Ishikawa (cell line): ENCODE measurements at regions not wholly inside any gene's neighbourhood (a gene's known extent, or its start where the extent isn't known, plus 50 kb on each side); places are given as distances from the start of the nearest gene placed in this dataset.

ENCODE experiments used
- CEBPB ChIP-seq: IDR thresholded peaks from 2 replicates; pipeline ENCODE4 v1.6.1; 2012
- CREB1 ChIP-seq: IDR thresholded peaks from 2 replicates; pipeline ENCODE4 v1.6.1; 2012; ENCODE audit warnings: low read depth
- EGR1 ChIP-seq: IDR thresholded peaks from 2 replicates; pipeline ENCODE4 v1.6.1; 2012
- EP300 ChIP-seq: IDR thresholded peaks from 2 replicates; pipeline ENCODE4 v1.6.1; 2012; ENCODE audit warnings: borderline replicate concordance
- FOXM1 ChIP-seq: IDR thresholded peaks from 2 replicates; pipeline ENCODE4 v1.6.1; 2012; ENCODE audit warnings: low read depth, borderline replicate concordance
- NFIC ChIP-seq: IDR thresholded peaks from 2 replicates; pipeline ENCODE4 v1.6.1; 2012
- RAD21 ChIP-seq: IDR thresholded peaks from 2 replicates; pipeline ENCODE4 v1.6.1; 2012; ENCODE audit warnings: low read depth
- TAF1 ChIP-seq: IDR thresholded peaks from 2 replicates; pipeline ENCODE4 v1.6.1; 2012; ENCODE audit warnings: low read depth, mild to moderate bottlenecking
- TCF12 ChIP-seq: IDR thresholded peaks from 2 replicates; pipeline ENCODE4 v1.6.1; 2012; ENCODE audit warnings: low read depth
- TEAD4 ChIP-seq: IDR thresholded peaks from 2 replicates; pipeline ENCODE4 v1.6.1; 2012
- YY1 ChIP-seq: IDR thresholded peaks from 2 replicates; pipeline ENCODE4 v1.6.1; 2012; ENCODE audit warnings: low read depth
- ZBTB7A ChIP-seq: IDR thresholded peaks from 2 replicates; pipeline ENCODE4 v1.6.1; 2012; ENCODE audit warnings: low read depth
- TF ChIP-seq, protein P1 (sequence below): IDR thresholded peaks from 2 replicates; pipeline ENCODE4 v1.6.1; 2012
- TF ChIP-seq, protein P2 (sequence below): IDR thresholded peaks from 2 replicates; pipeline ENCODE4 v1.6.1; 2012
- TF ChIP-seq, protein P3 (sequence below): IDR thresholded peaks from 2 replicates; pipeline ENCODE4 v1.6.1; 2012; ENCODE audit warnings: low read depth, mild to moderate bottlenecking

DNA sequence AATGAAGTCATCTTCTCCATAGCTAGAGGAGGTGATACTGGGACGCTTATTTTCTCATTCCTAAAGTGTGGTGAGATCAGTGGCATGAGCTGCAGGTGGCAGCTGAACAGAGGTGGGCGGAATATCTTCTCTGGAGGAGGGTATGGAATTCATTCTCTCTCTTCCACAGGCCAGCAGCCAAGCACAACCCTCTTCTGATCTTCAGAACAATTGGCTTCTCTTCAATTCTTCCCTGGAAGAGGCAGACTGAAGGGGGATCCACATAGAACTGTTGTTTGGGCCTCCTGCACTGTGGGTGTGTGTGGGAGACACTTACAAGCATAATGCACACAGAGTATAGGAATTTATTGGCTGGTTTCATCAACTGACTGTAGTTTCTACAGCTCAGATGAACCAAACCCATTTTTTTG lies 180.4 kb upstream of the RASGEF1B start:
- peak; percentile 92 for TF ChIP-seq FOXM1
- TF ChIP-seq CREB1, result no peak
- TF ChIP-seq, protein P1, sequence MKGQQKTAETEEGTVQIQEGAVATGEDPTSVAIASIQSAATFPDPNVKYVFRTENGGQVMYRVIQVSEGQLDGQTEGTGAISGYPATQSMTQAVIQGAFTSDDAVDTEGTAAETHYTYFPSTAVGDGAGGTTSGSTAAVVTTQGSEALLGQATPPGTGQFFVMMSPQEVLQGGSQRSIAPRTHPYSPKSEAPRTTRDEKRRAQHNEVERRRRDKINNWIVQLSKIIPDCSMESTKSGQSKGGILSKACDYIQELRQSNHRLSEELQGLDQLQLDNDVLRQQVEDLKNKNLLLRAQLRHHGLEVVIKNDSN, result peak; percentile 4; the same call in 1 of the 2 replicates
- peak; percentile 98 for TF ChIP-seq TCF12
- no peak for TF ChIP-seq CEBPB
- TF ChIP-seq EGR1, result peak; percentile 88
- TF ChIP-seq, protein P2, sequence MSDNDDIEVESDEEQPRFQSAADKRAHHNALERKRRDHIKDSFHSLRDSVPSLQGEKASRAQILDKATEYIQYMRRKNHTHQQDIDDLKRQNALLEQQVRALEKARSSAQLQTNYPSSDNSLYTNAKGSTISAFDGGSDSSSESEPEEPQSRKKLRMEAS, result peak; percentile 47; the same call in 1 of the 2 replicates
- peak; percentile 88 for TF ChIP-seq TEAD4
- no peak for TF ChIP-seq TAF1
- TF ChIP-seq EP300, result peak; percentile 95
- TF ChIP-seq NFIC, result peak; percentile 93
- TF ChIP-seq YY1, result no peak; the same call in 1 of the 2 replicates
- TF ChIP-seq, protein P3, sequence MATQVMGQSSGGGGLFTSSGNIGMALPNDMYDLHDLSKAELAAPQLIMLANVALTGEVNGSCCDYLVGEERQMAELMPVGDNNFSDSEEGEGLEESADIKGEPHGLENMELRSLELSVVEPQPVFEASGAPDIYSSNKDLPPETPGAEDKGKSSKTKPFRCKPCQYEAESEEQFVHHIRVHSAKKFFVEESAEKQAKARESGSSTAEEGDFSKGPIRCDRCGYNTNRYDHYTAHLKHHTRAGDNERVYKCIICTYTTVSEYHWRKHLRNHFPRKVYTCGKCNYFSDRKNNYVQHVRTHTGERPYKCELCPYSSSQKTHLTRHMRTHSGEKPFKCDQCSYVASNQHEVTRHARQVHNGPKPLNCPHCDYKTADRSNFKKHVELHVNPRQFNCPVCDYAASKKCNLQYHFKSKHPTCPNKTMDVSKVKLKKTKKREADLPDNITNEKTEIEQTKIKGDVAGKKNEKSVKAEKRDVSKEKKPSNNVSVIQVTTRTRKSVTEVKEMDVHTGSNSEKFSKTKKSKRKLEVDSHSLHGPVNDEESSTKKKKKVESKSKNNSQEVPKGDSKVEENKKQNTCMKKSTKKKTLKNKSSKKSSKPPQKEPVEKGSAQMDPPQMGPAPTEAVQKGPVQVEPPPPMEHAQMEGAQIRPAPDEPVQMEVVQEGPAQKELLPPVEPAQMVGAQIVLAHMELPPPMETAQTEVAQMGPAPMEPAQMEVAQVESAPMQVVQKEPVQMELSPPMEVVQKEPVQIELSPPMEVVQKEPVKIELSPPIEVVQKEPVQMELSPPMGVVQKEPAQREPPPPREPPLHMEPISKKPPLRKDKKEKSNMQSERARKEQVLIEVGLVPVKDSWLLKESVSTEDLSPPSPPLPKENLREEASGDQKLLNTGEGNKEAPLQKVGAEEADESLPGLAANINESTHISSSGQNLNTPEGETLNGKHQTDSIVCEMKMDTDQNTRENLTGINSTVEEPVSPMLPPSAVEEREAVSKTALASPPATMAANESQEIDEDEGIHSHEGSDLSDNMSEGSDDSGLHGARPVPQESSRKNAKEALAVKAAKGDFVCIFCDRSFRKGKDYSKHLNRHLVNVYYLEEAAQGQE, result no peak
- peak; percentile 31 for TF ChIP-seq RAD21
- TF ChIP-seq ZBTB7A, result no peak

DNA sequence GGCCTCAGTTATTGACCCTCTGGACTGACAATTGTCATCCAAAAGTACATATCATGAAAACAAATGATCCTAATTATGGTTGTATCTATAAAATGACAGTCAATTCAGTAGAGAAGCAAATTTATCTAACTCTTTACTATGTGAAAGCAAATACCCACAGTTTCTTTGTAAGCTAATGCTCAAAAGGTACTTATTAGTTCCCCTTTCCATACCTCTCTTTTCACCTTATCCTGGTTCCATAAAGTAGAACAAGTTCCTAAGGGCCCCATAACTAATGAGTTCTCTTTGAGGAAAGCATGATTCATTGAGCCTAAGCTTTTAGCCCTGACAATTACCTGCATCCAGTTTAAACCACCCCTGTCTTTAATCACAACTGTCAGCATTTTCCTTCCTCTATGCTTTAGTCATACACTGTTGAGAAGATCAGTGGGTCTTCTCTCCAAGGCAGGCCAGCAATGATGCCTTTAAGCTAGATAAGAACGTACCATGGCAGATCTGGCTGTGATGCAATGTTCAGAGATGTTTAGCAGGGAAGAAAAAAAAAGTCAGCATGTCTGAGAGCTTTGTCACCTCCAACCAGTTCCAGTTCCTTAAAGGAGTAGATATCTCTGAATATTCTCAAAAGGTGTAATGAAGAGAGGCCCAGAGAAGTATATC lies 179.7 kb upstream of the RASGEF1B start:
- TF ChIP-seq, protein P2, result 0 out of 2 replicates have a peak, but pooled peaks have one; percentile 22
- TF ChIP-seq CEBPB (peak; percentile 75), CREB1 (no peak), RAD21 (no peak)
- TF ChIP-seq, protein P1, result no peak

DNA sequence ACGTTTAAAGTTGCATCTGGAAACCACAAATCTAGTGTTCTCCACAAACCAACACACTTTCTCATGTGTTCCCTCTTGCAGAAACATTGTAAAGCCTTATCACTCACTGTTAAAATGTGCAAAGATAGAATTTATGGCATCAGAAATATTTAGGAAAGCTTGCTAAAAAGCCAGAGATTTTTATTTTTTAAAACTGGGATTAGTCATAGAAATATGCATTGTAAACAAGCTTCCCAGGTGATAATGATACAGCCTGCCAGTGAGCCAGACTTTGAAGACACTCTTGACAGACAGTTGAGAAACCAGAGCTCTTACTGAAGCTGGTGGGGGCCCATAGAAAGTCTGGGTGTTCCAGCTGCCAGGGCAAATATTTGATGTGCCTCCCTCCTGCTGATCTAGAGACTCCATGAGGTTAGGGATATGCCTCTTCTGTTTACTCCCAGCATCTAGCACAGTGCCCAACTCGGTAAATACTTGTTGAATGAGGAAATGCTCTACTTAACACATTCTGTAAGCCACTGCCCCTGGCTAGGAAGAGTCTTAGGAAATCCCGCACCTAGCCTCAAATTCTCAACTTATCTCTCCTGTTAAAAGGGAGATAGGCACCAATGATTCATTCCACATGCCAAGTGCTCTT lies 179.0 kb upstream of the RASGEF1B start:
- TF ChIP-seq CREB1 (no peak), TEAD4 (peak; percentile 66), TAF1 (no peak), TCF12 (peak; percentile 52), EP300 (peak; percentile 77), NFIC (no peak), FOXM1 (no peak; the same call in 1 of the 2 replicates), CEBPB (no peak)
- TF ChIP-seq, protein P1, result no peak
- TF ChIP-seq, protein P3, result no peak
- TF ChIP-seq, protein P2, result no peak

DNA sequence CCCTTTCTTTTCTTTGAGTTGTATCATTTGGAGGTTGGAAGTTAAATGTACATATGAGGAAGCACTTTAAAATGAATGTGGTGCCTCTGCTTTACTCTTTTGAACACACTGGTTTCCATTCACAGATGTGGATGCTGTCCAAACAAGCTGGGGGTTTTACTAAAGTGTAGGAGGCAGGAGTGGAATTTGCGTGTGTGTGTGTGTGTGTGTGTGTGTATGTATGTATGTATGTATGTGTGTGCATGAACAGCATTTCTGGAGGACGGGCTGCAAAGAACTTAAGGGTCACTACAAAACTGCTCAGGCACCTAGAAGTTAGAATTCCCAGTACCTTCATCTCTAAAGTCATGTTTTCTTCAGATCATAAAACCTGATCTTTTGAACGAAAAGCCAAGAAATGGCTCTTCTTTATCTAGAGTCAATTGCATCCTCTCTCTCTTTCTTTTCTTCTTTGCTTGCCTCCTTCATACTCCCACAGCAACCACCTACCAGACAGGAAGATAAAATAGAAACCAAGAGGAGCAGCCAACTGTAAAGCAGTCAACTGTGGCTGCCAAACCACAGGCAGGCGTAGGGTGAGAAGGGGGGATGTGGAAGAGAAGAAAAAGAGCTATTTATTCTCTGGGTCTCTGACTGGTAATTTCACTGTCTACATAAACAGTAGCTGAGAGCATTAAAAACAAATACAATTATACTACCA lies 177.0 kb upstream of the RASGEF1B start:
- TF ChIP-seq ZBTB7A (no peak), TEAD4 (peak; percentile 76), EGR1 (no peak), FOXM1 (peak; percentile 80), TCF12 (peak; percentile 92), YY1 (peak; percentile 52; the same call in 1 of the 2 replicates), CEBPB (no peak), EP300 (peak; percentile 94), NFIC (peak; percentile 98), RAD21 (peak; percentile 19; the same call in 1 of the 2 replicates)
- TF ChIP-seq, protein P1, result no peak
